Pancreas (tissue), 10 donors: ENCODE measurements at regions not wholly inside any gene's neighbourhood (a gene's known extent, or its start where the extent isn't known, plus 50 kb on each side); places are given as distances from the start of the nearest gene placed in this dataset.
A peak's percentile ranks its signal among the peaks of the same experiment; 100 is the strongest.
"Not testable (repeated sequence)": the region's sequence is repeated elsewhere in the genome, so short reads cannot be mapped to it uniquely, and the experiment has no call there.

Source experiments
- ATAC-seq, 4 donors: fragments of 200-7000 bp; cut with Tn5 transposase; one replicate each; pipeline versions ENCODE4 v1.8.0 to v1.9.1; 2020; ENCODE audit warnings: mild to moderate bottlenecking in 4 of 4, moderate library complexity in 4 of 4
- DNase-seq, 6 donors: peaks; one replicate each; pipeline ENCODE4 v3.0.0-alpha.2; 2020
- FAIRE-seq: peaks from 2 replicates; lab custom pipeline; 2012; peaks lifted over from hg19 to GRCh38; lab: Jason Lieb, UNC
- H3K27ac ChIP-seq, 4 donors: fragments of 200-600 bp; sonication (generic); 1 replicate in 3 of 4; 2 replicates in 1 of 4; pipeline versions ENCODE4 v1.5.0 to v1.8.0; 2020
- H3K27me3 ChIP-seq, 4 donors: fragments of 200-600 bp; one replicate each; pipeline ENCODE4 v1.8.0; 2021
- H3K36me3 ChIP-seq, 3 donors: fragments of 200-600 bp; sonication (generic) in 1 of 3; one replicate each; pipeline versions ENCODE4 v1.5.0 to v1.8.0; 2020 to 2021
- H3K4me1 ChIP-seq, 3 donors: fragments of 200-600 bp; one replicate each; pipeline ENCODE4 v1.8.0; 2021
- H3K4me3 ChIP-seq, 4 donors: fragments of 200-600 bp; sonication (generic) in 2 of 4; one replicate each; pipeline versions ENCODE4 v1.5.0 to v1.8.0; 2020 to 2021
- H3K9me3 ChIP-seq, 4 donors: fragments of 200-600 bp; one replicate each; pipeline ENCODE4 v1.8.0; 2021
- CTCF ChIP-seq, 4 donors: fragments of 200-600 bp; sonication (generic) in 3 of 4; IDR thresholded peaks; one replicate each; pipeline versions ENCODE4 v1.5.0 to v1.8.0; 2021; ENCODE audit warnings: antibody characterized with exemption in 4 of 4
- WGBS, 2 donors: extraction: QIAGEN DNeasy Blood & Tissue Kit; methylation state at CpG; one replicate each; pipeline ENCODE4 v1.1.7; 2013; 5-methylcytosine and 5-hydroxymethylcytosine counted together
- intact Hi-C, 3 donors: fragments of 100-400 bp; cut with DNase I; formaldehyde crosslinking; loops; one replicate each; pipeline versions ENCODE4 v1.11.1 to v1.14.2; 2022
- donor health status: healthy with polysubstance abuse.
- donor health status: DM: no; HTN: no; CAD: no; lungs with moderate emphysema.
- donor health status: DM: no; HTN: no; CAD: no.
- donor health status: control.
- donor health status: control.
- donor health status: Bipolar disorder and iron deficiency.
- donor health status: DM: yes; HTN: yes; CAD: no.
- donor health status: DM: no; HTN: no; CAD: no.
- donor health status: DM: no; HTN: no; CAD: no.
- donor health status: DM: yes; HTN: yes; CAD: no.

GRCh38 chr2:89205153-89205552 lies 513.7 kb downstream of the RPIA start:
- H3K36me3 ChIP-seq, H3K4me1 ChIP-seq, H3K27ac ChIP-seq, FAIRE-seq, H3K27me3 ChIP-seq, H3K4me3 ChIP-seq, H3K9me3 ChIP-seq, intact Hi-C loops: not testable (repeated sequence)
- peak in 3 of 4 donors; percentile 56 to 75 (median 57) for ATAC-seq
- peak in 3 of 4 donors; percentile 16 to 28 (median 26) for TF ChIP-seq CTCF (IDR thresholded peaks at IDR 0.05)
- DNase-seq, result peak in 4 of 6 donors; percentile 18 to 78 (median 42)
- 20 to 21% methylated on average over 11 of the region's 11 CpGs for WGBS, 2 donors

DNA sequence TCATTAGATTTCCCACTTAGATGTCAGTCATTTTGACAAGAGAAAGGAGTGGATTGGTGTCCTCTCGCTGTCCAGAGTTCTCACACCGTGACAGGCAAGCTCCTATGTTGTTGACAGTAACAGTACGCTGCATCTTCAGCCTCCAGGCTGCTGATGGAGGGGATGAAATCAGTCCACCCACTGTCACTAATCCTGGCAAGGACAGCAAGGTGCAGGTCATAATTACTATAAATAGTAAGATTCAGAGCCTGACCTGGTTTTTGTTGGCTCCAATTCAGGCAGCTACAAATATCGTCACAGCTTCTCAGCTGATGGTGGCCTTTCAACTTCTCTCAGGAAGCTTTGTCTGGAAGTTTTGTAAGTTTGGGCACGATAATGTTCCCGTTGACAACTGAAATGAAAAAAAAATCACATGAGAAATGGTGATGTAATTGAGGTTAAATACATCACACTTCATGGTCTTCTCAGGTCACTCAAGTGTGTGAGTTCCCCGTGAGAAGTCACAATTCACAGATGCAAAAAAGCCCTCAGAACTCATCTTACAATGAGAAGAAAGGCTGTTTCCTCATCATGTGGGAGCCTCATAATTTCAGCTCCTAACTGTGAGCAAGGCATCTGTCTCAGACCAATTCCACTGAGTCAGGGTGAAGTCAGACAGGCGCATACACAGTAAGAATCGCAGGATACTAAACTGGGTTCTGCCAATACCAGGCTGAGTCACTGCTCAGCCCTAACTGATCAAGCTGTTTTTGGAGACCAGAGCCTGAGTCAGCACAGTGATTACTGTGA lies 516.9 kb downstream of the RPIA start:
- H3K36me3 ChIP-seq, H3K27ac ChIP-seq, H3K27me3 ChIP-seq, FAIRE-seq, H3K4me3 ChIP-seq, intact Hi-C loops, H3K4me1 ChIP-seq, H3K9me3 ChIP-seq, DNase-seq: not testable (repeated sequence)
- peak in 1 of 4 donors; percentile 58 for ATAC-seq
- WGBS, 2 donors, result 54 to 60% methylated on average over 9 of the region's 9 CpGs

GRCh38 chr2:89213151-89213550 lies 521.7 kb downstream of the RPIA start:
- DNase-seq, intact Hi-C loops, H3K4me3 ChIP-seq, H3K9me3 ChIP-seq, H3K4me1 ChIP-seq, FAIRE-seq, H3K36me3 ChIP-seq, H3K27ac ChIP-seq, H3K27me3 ChIP-seq: not testable (repeated sequence)
- WGBS, 2 donors, result 1 to 19% methylated on average over 3 of the region's 3 CpGs
- ATAC-seq, result peak in 1 of 4 donors; percentile 60

DNA sequence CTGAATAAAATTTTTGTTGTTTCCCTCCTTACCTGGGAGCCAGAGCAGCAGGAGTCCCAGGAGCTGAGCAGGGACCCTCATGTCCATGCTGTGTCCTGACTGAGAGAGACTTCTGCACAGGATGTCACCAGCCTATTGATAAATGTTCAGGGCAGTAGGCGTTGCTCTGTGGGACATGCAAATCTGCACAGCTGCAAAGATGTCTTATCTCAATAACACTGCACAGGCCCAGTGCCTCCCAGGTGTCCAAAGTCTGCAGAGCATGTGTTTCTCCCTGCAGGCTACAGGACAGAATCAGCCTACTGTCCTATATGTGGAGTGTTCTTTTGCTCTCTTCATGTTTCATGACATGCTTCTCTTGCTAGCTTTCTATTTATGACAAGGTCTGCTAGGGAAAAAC lies 522.3 kb downstream of the RPIA start:
- FAIRE-seq, DNase-seq, ATAC-seq, H3K4me3 ChIP-seq, H3K9me3 ChIP-seq, H3K27ac ChIP-seq, H3K27me3 ChIP-seq, H3K36me3 ChIP-seq, H3K4me1 ChIP-seq, intact Hi-C loops: not testable (repeated sequence)
- 3 to 9% methylated on average over 1 of the region's 1 CpG for WGBS, 2 donors

DNA sequence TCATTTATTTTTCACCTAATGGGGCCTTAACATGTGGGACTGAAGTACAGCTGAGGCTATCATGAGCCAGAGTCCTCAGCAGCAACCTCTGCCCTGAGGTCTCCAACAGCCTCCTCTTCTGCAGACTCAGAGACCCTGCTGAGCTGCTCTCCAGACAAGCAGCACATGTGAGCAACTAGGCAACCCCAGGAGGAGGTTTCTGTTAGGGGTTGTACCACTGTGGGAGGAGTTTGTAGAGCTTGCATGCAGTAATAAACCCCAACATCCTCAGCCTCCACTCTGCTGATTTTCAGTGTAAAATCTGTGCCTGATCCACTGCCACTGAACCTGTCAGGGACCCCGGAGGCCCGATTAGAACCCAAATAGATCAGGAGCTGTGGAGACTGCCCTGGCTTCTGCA lies 530.0 kb downstream of the RPIA start:
- FAIRE-seq, H3K4me1 ChIP-seq, ATAC-seq, H3K4me3 ChIP-seq, H3K27ac ChIP-seq, intact Hi-C loops, H3K36me3 ChIP-seq, DNase-seq, H3K27me3 ChIP-seq, H3K9me3 ChIP-seq: not testable (repeated sequence)
- no CpG with 5 or more reads among the region's 2 CpGs for WGBS, 2 donors

GRCh38 chr2:89222063-89222732 lies 530.7 kb downstream of the RPIA start:
- FAIRE-seq, H3K9me3 ChIP-seq, DNase-seq, ATAC-seq, H3K27me3 ChIP-seq, H3K27ac ChIP-seq, H3K4me3 ChIP-seq, H3K36me3 ChIP-seq, intact Hi-C loops, H3K4me1 ChIP-seq: not testable (repeated sequence)
- WGBS, 2 donors, result 60 to 86% methylated on average over 1 to 2 of the region's 2 CpGs

DNA sequence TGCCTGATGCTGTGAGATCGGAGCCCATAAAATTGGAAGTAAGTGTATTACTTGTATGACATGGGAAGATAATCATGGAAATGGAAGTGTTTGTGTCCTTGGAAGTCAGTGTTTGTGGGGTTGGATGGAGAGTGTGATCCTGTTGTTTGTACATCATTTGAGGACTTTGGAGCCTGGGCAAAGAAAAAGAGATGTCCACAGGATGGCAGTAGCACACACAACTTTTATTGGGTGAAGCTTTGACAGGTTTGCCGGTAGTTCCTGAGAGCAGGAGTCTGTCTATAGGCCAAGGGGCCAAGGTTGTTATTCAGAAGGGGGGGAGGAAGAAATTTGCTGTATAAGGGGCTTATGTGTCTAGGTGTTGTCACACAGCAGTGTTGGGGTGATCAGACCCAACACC lies 533.3 kb downstream of the RPIA start:
- H3K27ac ChIP-seq, intact Hi-C loops, H3K9me3 ChIP-seq, ATAC-seq, H3K36me3 ChIP-seq, DNase-seq, H3K27me3 ChIP-seq, H3K4me1 ChIP-seq, H3K4me3 ChIP-seq, FAIRE-seq: not testable (repeated sequence)
- WGBS, 2 donors, result 64 to 68% methylated on average over 2 of the region's 2 CpGs

- not testable (repeated sequence) for ATAC-seq, DNase-seq
- 80 to 88% methylated on average over 4 to 5 of the region's 6 CpGs for WGBS, 2 donors
These were observed 538.5 kb downstream of the RPIA start for GRCh38 chr2:89229979-89230378.

GRCh38 chr2:89231241-89231640 lies 539.8 kb downstream of the RPIA start:
- H3K27ac ChIP-seq, H3K9me3 ChIP-seq, intact Hi-C loops, DNase-seq, H3K4me1 ChIP-seq, H3K4me3 ChIP-seq, H3K36me3 ChIP-seq, H3K27me3 ChIP-seq: not testable (repeated sequence)
- 0% methylated on average over 1 of the region's 2 CpGs for WGBS, 2 donors
- FAIRE-seq (peak; percentile 91), ATAC-seq (peak in 1 of 4 donors; percentile 30)

More at GRCh38 chr2:89229979-89230378, 538.5 kb downstream of the RPIA start:
- intact Hi-C loops, H3K4me1 ChIP-seq, FAIRE-seq, H3K27ac ChIP-seq, H3K27me3 ChIP-seq, H3K36me3 ChIP-seq, H3K4me3 ChIP-seq, H3K9me3 ChIP-seq: not testable (repeated sequence)

GRCh38 chr2:89233931-89234330 lies 542.5 kb downstream of the RPIA start:
- FAIRE-seq, H3K27me3 ChIP-seq, H3K27ac ChIP-seq, DNase-seq, H3K4me1 ChIP-seq, intact Hi-C loops, H3K9me3 ChIP-seq, ATAC-seq, H3K4me3 ChIP-seq, H3K36me3 ChIP-seq: not testable (repeated sequence)
- 35 to 47% methylated on average over 3 of the region's 4 CpGs for WGBS, 2 donors

DNA sequence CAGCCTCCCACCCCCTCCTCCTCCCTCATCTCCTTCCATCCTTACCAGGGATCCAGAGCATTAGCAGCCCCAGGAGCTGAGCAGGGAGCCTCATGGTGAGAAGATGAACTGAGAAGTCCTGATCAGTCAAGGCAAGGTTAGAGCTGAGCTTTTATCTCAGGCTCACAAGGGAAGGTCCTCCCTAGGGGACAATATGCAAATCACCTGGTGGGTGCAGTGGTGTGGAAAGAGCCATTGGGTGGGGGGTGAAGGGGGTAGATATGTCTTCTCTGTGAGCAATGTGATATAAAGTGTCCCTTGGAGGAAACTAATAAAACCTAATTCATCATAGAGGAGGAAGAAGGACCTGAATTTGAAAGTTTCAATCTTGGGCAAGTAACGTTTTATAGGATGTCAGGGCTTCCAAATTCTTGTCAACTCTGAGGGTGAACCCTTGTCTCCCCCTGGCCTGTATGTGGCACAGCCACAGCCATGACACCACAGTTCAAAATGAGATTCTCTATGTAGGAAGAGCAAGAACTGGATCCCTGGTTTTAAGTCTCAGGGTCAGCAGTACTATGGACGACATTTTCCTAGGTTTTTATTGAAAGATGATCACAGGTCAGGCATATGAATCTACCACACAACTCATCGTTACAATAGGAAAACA lies 543.5 kb downstream of the RPIA start:
- H3K27me3 ChIP-seq, H3K4me3 ChIP-seq, H3K4me1 ChIP-seq, ATAC-seq, DNase-seq, H3K36me3 ChIP-seq, H3K9me3 ChIP-seq, FAIRE-seq, H3K27ac ChIP-seq, intact Hi-C loops: not testable (repeated sequence)
- WGBS, 2 donors, result 22 to 23% methylated on average over 1 of the region's 3 CpGs
